Sigmoid colon (tissue), 4 donors: ENCODE measurements at regions not wholly inside any gene's neighbourhood (a gene's known extent, or its start where the extent isn't known, plus 50 kb on each side); places are given as distances from the start of the nearest gene placed in this dataset.

Experiments used
- CTCF ChIP-seq, 4 experiments: fragments of 450-650 bp in 3 of 4; fragments of 200-600 bp in 1 of 4; IDR thresholded peaks; one replicate each; pipeline ENCODE4 v1.5.1; 2016 to 2019; ENCODE audit warnings: antibody characterized with exemption in 4 of 4, mild to moderate bottlenecking in 3 of 4, moderate library complexity in 2 of 4
- EP300 ChIP-seq, 4 donors: sonication (generic); formaldehyde crosslinking; IDR thresholded peaks; one replicate each; pipeline ENCODE4 v1.6.1; 2017; ENCODE audit warnings: antibody characterized with exemption in 4 of 4
- POLR2A ChIP-seq, 2 donors: fragments of 450-650 bp; IDR thresholded peaks; one replicate each; pipeline ENCODE4 v1.6.1; 2016; ENCODE audit warnings: antibody characterized with exemption in 2 of 2, mild to moderate bottlenecking in 2 of 2, moderate library complexity in 2 of 2
- POLR2AphosphoS5 ChIP-seq, 4 donors: sonication (generic); formaldehyde crosslinking; IDR thresholded peaks; one replicate each; pipeline ENCODE4 v1.6.1; 2017; ENCODE audit warnings: antibody characterized with exemption in 4 of 4

GRCh38 chr4:99710020-99710419 is 52.4 kb upstream of the C4orf54 start:
- TF ChIP-seq CTCF (IDR thresholded peaks at IDR 0.05) (no peak), POLR2A (IDR thresholded peaks at IDR 0.05) (no peak), POLR2AphosphoS5 (IDR thresholded peaks at IDR 0.05) (no peak), EP300 (IDR thresholded peaks at IDR 0.05) (no peak)
